HPDE6-E6E7 (cell line): ENCODE measurements at regions not wholly inside any gene's neighbourhood (a gene's known extent, or its start where the extent isn't known, plus 50 kb on each side); places are given as distances from the start of the nearest gene placed in this dataset.
"Not testable (repeated sequence)": the region's sequence is repeated elsewhere in the genome, so short reads cannot be mapped to it uniquely, and the experiment has no call there.

ENCODE experiments used
- DNase-seq: peaks from one replicate; pipeline ENCODE4 v3.0.0; 2011; ENCODE audit warnings: missing footprints; ENCODE audit errors: extremely low spot score

DNA sequence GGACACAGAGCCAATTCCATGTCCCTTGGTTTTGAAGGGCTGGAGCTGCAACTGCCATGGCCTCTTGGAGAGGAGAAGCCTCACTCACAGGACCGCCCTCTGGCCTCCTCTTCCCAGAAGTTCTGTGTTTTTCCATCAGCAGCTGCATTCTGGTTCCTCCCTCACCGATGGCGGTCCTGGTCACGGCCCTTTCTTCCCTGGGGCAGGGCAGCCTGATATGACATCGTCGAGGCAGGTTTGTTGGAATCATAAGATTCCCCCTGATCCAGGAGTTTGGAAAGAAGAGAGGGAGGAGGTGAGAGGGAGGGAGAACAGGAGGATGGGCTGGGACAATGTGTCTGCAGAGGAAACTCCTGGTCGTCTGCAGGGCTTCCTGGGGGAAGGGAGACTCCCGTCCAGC, 82.7 kb upstream of the PDZD8 start:
- DNase-seq = no peak

DNA sequence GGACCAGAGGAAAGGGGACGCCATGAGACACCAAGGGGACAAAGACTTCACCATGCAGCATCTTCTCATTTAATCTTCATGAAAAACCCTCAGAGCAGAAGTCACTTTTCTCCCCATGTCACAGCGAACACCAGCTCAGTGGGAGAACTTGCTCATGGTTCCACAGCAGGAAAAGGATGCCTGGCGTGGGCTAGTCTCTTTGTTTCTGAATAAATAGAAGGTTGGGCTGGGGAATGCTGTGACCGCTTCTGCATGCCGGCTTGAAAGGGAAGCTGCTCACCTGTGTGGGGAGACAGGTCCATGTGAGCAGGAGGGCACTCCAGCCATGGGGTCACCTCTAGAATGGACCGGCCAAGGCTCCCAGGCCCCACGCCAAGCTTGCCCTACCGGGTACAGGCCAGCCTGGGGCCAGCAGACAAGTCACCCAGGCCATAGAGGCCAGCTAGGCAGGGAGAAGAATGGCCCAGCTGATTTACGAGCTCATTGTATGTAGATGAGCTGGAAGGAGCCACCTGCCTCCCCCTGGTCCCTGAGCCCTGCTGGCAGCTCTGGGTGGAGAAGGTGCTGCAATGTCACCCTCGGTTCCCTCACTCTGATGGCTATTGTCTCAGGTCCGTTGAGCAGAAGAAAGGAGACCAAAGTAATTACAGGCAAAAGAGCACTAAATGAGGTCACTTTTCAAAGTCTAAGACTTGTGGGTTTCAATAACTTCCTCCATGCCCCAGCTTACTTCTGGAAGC, 82.0 kb upstream of the PDZD8 start:
- DNase-seq = no peak

DNA sequence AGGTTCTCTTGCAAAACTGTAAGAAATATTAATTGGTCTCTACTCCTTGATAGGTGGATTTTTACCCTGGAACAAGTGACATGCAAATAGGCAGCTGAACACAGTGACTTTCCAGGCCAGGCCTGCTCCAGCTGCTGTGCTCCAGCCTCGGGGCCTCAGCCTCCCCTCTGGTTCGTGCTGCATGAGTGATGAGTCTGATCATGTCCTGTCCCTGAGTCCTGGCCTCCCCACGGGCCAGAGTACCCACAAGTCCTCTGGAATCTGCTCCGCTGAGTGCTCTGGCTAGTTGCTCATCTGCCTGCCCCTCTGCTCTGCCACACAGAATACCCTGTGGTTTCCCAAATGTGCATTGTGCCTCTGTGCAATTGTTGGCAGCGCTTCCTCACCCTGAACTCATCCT, 80.1 kb upstream of the PDZD8 start:
- no peak for DNase-seq

DNA sequence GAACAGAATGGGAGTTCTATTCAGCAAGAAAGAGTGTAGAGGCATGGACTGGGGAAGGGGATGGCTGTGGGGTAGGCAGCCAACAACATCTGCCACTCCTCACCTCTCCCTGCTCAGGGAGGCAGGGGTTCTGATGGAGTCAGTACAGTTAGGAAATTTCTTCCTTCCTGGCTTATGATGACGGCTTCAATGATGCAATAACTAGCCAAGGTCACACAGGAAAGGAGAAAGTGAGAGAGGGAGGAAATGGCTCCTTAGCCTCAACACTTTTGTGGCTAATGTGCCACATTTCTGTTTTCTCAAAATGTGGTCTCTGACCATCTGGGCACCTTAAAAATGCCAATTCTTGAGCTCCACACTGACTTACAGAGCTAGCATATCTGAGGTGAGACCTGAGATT, 79.3 kb upstream of the PDZD8 start:
- DNase-seq = no peak

DNA sequence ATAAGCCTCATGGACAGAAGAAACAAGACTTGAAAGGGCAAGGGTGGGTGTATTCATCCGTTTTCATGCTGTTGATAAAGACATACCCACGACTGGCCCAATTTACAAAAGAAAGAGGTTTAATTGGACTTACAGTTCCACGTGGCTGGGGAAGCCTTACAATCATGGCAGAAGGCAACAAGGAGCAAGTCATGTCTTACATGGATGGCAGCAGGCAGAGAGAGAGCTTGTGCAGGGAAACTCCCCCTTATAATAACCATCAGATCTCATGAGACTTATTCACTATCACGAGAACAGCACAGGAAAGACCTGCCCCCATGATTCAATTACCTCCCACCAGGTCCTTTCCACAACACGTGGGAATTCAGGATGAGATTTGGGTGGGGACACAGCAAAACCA, 78.2 kb upstream of the PDZD8 start:
- not testable (repeated sequence) for DNase-seq

DNA sequence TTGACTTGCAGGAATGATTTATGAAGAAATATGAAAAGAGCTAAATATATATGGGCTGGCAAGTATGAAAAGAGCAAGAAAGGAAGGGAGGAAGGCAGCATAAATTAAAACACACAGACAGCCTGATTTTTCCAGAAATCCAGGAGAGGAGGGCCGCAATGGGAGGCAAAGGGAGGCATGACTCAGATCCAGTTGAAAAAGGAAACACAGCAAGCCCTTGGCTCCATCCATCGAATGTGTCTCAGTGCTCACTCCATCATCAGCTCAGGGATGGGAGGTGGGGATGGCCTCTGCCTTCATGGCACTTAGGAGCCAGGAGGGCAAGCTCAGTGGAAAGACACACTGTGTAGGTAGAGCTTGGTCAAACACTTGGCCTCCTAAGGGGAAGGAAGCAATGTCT, 75.7 kb upstream of the PDZD8 start:
- no peak for DNase-seq

DNA sequence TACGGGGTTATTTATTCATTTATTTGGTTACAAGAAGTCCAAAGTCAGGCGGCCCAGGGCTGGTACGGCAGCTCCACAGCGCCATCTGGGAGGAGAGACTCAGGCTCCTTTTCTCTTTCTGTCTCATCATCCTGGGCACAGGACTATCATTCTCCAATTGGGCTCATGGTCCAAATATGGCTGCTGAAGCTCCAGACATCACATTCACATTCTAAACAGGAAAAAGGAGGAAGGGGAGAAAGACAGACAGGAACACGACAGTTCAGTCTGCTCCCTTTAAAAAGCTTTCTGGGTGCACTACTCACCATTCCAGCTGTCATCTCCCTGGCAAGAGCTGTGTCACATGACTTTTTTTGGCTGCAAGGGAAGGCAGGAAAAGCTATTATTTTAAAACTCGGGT, 74.4 kb upstream of the PDZD8 start:
- no peak for DNase-seq

DNA sequence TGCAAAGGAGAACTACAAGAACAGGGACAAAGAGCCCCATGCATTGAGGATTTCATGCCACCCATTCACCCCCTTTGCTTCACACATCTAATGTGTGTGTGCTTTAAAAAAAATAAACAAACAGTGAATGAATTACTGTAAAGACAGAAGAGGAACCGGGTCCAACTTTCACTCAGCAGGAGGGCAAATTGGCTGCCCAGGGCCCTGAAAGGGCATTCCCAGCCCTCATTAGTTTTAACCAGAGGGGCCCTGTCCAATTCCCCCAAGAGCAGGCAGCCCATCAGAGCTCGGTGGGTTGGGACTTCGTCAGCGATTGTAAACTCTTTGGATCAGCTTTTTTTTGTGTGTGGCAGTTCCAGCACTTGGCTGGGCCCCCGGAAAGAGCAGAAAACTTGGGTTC, 73.6 kb upstream of the PDZD8 start:
- no peak for DNase-seq

DNA sequence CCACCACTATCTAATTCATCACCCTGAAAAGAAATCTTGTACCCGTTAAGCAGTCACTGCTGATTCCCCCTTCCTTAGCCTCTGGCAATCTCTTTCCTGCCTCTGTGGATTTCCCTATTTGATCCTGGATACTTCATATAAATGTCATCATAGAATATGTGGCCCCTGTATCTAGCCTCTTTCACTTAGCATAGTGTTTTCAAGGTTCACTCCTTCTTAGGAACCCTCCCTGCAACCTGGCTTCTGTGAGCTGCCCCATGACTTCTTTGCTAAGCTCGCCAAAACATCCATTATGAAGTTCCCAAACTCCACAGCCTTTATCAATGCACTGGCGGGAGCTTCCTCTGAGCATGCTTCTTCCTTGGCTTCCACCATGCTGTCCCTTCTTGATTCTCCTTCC, 70.8 kb upstream of the PDZD8 start:
- DNase-seq = no peak

DNA sequence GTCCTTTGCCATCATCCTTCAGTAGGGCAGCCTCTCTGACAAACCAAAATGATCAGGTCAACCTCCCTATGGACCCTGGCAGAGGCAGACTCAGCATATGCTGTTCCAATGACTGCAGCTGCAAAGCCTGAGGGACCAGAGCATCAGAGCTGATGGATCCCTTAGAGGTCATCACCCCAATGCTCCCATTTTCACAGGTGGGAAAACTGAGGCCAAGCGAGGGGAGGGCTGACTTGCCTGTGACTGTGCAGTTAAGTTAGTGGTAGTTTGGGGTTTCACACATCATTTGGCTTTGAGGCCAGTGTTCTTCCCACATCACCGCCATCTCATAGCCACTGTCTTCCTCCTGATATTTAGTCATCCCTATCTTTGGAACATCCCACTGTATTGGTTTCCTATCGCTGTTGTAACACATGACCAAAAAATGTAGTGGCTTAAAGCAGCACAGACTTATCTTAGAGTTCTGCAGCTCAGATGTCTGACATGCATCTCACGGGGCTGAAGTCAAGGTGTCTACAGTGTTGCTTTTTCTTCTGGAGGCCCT, 69.3 kb upstream of the PDZD8 start:
- DNase-seq = no peak

DNA sequence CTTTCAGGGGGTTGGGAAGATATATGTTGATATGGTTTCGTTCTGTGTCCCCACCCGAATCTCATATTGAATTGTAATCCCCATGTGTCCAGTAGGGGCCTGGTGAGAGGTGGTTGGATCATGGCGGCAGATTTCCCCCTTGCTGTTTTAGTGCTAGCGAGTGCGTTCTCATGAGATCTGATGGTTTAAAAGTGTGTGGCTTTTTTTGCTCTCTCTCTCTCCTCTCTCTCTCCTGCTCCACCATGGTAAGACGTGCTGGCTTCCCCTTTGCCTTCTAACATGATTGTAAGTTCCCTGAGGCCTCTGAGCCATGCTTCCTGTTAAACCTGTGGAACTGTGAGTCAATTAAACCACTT, 68.4 kb upstream of the PDZD8 start:
- DNase-seq = no peak

DNA sequence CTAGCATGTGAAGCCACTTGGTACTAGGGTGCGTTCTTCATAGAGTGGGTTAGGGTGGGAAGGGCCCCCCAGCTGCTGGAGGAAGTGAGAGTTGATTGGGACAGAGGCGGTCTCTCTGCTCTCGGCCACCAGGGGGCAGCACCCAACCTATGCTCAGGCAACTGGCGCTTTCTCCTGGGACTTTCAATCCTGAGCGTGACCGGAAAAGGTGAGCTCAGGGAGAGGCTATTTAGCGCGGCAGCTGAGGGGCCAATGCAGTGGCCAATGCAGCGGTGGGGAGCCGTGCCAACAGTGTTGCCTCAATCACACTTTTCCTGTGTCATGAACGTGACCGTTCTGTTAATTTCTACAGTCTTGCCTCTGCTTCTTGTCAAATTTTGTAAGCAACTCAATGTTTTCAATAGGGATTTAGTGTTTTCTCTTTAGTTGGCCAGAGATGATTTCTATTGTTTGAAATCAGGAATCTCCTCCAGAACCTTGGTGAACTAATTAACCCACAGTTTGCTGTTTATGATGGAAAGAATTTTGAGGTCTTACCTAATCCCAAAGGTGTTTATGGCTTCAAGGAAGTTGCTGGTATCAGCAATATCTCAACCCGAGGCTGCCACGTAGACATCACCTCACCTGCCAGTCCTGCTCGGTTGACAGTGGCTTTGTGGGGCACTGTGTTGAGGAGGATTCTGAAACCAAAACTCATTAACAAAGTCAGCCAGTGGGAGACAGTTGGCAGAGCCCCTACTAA, 67.9 kb upstream of the PDZD8 start:
- DNase-seq = peak; percentile 43

DNA sequence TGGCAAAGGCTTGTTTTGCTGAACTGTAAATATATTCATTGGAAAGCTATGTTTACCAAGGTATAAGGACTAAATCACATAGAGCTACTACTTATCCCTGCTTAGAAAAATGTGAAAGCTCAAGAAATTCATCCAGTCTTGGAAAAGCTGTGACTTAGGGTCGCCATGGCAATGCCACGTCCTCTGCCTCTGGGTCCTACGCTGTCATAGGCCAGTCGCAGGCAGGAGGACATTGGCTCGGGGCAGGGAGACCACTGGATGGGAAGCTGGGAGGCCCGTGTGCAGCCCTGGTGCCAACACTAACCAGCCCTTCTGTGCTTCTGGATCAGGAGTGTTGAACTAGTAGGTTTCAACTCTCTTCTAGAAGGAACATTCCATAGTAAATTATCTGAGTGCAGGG, 67.3 kb upstream of the PDZD8 start:
- DNase-seq = no peak

DNA sequence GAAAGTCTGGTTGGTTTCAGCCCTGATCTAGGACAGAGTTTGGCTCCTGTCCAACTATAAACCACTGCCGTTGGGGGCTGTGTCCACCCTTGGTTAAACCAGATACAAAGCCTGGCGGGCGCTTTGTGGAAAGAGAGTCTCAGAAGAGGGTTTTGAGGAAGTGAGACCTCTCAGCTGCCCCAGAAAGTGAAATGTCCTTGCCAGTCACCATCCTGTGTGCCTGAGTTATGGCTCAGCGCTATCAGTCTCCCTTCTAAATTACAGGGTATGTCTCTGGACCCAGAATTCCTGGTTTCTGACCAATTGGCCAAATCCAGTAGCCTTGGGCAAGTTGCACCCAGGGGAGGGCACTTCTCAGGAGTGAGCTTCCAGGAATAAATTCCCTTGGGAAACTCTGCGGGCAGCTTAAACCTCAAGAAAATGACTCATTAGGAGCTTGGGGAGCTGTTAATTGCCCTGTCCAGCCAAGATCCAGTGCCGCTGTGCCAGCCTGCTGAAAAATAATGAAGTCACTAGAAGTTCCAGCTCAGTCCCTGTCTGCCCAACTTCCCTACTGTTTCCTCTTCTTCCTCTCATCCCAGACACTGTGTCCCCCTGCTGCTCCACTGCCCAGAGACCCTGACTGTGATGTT, 66.7 kb upstream of the PDZD8 start:
- DNase-seq = no peak

DNA sequence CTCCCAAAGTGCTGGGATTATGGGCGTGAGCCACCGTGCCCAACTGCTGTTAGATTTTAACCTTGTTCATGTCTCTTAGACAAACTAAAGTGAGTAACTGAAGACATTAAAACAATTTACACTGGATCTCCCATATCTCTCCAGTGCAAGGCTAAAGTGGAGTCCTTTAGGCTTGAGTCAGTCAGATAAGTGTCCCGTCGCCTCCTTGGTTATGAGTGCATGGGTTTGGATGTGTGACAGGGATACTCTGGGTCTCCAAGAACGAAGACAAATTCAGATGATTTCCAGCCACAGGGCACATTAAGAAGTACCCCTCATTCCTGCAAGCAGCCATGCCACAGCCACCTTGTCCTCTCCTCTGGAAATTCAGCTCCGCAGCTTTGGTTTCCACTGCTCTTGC, 66.1 kb upstream of the PDZD8 start:
- no peak for DNase-seq

DNA sequence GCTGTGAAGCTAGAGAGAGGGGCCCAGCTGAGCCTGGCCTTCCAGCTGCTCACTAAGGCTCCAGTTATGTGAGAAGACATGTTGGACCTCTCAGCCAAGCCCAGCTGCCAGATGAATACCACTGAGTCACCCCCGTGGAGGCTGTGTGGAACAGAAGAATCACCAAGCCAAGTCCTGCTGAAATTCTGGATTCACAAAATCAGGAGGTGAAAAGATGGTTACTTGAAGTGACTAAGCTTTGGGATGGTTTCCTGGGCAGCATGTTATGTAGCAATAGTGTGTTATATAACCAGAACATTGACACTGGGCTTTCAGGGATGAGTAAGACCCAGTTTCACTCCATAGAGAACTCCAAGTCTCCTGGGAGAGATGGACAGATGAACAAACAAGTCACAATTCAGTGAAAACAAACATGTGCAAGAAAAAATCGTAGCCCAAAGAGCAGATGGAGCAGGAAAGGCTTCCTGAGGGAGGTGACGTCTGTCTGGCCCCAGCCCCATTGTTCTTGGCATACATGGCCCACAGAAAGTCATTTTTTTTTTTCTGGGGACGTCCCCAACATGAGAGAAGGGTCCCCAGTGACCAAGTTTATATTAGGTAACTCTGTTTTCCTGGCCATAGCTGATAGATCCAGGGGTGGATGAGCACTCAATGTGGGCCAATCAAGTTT, 64.1 kb upstream of the PDZD8 start:
- DNase-seq = no peak

DNA sequence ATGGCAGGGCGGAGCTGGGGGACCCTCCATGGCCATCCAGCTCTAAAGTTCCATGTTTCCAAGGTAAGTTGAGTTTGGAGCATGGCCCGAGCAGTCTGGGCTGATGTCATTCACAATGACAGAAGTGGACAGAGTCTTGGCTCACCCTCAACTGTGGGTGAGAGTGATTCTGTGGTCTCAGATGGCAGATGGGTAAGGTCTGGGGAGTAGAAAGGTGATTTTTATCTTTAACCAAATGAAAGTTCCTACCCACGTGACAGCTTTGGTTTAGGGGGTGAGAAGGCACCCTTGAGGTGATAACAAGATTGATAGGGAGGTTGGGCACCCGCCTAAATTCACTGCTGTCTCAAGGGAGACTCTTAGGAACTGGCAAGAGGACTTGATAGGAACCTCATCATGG, 57.6 kb upstream of the PDZD8 start:
- no peak for DNase-seq

DNA sequence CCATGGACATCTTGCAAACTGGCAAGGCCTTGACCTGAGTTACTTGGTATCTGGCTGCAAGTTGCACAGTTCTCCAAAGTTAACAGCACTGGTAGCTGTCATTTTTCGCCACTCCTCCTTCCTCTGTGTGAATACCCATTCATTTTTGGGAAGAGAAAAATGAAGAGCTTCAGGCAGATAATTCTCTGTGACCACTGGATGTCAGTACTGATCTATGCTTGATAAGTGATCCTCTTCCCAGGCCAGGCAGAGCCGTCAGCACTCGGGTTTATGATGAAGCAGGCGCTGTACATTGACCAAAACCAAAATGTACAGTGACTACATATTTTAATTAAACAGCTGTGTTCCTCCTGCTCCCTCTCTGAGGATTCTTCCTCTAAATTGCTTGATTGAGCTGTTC, 55.9 kb upstream of the PDZD8 start:
- no peak for DNase-seq

DNA sequence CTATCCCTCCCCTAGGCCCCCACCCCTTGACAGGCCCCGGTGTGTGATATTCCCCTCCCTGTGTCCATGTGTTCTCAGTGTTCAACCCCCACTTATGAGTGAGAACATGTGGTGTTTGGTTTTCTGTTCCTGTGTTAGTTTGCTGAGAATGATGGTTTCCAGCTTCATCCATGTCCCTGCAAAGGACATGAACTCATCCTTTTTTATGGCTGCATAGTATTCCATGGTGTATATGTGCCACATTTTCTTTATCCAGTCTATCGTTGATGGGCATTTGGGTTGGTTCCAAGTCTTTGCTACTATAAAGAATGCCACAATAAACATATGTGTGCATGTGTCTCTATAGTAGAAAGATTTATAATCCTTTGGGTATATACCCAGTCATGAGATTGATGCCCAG, 55.3 kb upstream of the PDZD8 start:
- not testable (repeated sequence) for DNase-seq

DNA sequence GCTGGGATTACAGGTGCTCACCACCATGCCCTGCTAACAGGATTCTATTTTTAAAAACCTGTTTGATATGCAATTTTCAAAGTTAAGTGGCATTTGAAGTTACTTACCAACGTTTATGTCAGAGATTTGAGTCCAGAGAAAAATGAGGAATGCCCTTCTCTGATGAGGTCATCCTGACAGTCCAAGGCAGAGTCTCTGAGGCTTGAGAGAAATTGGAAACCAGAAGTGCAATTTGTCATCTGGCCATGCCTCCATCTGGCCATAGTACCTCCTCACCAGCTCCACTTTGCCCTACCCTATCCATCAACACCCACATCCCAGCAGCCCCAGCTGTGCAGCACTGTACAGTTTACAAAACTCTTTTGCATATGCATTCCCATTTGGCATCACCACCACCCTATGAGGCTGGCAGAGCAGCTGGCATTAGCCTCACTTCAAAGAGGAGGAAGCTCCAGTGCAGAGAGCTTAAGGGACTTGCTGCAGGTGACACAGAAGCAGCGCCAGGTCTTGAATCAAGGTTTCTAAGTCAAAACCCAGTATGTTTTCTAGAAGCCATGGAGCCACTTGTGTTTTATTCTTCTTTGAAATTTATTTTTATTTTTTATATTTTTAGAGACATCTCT, 54.5 kb upstream of the PDZD8 start:
- no peak for DNase-seq

DNA sequence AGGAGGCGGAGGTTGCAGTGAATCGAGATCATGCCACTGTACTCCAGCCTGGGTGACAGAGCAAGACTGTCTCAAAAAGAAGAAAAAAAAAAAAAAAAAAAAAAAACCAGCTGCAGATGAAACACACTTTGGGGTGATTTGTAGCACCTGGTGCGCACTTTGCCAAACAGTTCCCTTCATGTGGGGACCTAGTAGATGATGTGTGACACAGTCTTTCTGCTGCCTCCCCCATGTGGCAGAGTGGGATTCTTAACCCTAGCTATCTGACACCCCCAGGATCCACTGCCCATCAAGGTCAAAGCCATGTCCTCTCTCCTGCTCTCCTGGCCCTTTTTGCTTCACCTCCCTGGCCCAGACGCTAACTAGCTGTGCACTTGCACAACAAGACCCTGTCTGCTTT, 52.1 kb upstream of the PDZD8 start:
- no peak for DNase-seq

DNA sequence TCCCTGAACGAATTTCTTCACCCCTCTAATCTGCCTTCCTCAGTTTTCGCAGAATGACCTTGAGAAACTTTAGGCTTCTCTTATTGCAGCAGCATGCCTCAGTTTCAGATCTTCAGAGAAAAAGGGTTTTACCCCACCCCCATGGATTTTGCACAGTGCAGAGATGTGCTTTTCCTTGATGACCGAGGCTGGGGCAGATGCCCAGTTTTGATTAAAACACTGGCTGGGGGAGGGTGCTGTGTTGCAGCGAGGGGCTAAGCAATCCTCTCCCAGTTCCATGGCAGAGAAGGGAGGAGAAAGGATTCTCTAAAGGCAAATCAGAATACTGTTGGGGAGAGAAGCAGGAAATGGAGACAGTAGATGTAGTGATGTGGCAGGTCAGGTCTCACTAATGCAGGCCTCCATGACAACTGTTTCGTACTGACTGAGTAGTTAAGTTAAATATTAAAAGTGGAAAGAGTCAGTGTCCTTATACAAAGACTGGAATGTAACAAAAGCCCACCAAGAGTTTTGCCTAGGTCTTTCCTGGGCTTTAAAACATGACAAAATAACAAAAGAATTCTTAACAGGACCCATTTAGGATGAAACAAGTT, 50.8 kb upstream of the PDZD8 start:
- DNase-seq = no peak
